IPS DF 4.7 (cell line): ENCODE measurements at regions not wholly inside any gene's neighbourhood (a gene's known extent, or its start where the extent isn't known, plus 50 kb on each side); places are given as distances from the start of the nearest gene placed in this dataset.

Experiments used
- DNase-seq: peaks from one replicate; pipeline ENCODE4 v3.0.0-alpha.2; 2013; ENCODE audit warnings: low spot score; ENCODE audit errors: extremely low read depth

DNA sequence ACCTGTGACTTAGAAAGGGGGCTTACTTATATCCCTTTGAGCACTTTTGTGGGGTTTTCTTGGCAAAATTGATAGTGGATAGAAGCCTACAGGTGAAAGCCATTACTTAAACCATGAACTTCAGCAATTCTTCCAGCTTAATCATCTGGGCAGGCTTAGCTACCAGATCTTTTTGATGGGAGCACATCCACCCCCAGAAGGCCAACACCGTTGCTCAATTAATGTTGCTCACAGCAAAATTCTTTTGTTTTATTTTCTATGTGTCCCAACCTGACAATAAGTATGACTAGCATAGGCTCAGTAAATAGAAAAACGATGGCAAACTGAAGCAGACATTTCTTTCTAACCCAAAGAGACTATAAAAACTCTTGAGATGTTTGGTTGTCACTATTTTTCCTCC, 269.4 kb upstream of the TCF4 start:
- DNase-seq: no peak

DNA sequence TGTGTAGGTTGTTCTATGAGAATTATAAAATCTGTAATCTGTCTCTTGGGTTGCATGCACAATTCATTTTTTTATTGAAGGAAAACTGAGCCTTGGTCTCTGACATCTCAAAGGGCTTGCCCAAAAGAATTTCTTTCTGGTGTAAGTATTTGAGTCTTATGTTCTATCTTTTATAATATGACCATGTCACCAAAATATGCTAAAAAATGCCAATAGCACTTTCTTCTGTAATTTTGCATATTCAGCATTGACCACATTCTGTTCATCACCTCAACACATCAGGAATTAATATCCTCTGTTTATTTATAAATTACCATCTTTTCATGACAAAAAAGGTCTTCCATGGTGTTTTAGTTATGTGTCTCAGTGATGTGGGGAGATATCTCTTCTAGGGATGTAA, 268.7 kb upstream of the TCF4 start:
- no peak for DNase-seq

DNA sequence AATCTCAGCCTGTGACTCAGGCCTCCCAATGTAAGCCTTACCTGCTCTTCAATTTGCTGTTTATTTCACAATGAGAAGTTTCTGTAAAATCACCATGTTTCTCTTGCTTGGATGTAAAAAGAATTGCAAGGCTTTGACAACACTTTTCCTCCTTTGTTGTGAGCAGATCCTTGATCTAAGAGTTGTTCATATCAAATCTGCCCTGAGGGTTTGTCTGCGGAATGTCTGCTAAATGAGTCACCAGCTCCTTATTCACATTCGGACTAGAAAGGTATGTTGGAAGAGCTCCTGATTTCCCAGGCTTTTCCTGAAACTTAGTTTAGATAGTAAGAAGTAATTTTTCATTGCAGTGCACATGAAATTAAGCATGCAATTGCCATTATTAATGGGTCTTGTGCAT, 268.2 kb upstream of the TCF4 start:
- DNase-seq: peak; percentile 30

DNA sequence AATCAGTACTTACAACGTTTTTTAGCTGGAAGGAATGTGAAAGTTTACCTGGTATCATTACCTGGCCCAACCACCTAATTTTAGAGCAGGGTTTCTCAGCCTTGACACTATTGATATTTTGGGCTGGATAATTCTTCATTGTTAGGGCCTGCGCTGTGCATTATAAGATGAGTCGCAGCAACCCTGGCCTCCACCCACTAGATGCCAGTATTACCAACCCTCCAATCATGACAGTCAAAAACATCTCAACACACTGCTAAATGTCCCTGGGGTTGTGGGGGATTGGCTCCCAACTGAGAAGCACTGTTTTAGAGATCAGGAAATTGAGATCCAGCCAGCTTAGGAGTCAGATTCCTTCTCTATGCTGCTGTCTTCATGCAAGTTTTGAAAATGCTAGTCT, 265.3 kb upstream of the TCF4 start:
- no peak for DNase-seq

GRCh38 chr18:55850904-55851303, 262.9 kb upstream of the TCF4 start:
- DNase-seq: no peak

- no peak for DNase-seq
Observed at GRCh38 chr18:55849391-55849790, 261.4 kb upstream of the TCF4 start.

- DNase-seq: no peak
Observed at GRCh38 chr18:55847960-55848359, 260.0 kb upstream of the TCF4 start.

- no peak for DNase-seq
Observed at GRCh38 chr18:55845221-55845620, 257.2 kb upstream of the TCF4 start.

GRCh38 chr18:55844382-55844781, 256.4 kb upstream of the TCF4 start:
- no peak for DNase-seq

DNA sequence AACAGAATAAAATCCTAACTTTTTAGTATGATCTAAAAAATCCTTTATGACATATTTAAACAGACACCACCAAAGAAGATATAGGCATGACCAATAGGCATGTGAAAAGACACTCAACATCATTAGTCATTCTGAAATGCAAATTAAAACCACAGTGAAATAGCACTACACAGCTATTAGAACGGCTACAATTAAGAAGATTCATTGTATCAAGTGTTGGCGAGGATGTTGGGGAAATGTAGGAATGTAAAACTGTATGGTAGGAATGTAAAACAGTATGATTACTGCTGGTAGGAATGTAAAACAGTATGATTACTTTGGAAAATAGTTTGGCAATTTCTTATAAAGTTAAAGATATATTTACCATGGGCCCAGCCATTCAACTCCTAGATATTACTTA, 253.3 kb upstream of the TCF4 start:
- no peak for DNase-seq

GRCh38 chr18:55840601-55841170, 252.7 kb upstream of the TCF4 start:
- DNase-seq: no peak

DNA sequence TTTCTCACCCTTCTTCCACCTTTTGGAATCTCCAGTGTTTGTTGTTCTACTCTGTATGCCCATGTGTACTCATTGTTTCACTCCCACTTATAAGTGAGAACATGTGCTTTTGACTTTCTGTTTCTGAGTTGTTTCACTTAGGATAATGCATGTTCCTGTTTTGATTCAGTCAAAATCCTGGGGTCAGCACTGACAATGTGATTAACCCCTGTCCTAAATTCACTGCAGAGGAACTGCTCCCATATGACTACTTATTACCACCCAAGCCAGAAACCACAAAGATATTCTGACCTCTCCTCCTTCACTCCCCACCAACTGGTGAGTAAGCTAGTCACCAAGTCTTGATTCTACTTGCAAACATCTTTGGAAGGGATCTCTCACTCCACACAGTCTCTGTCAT, 251.4 kb upstream of the TCF4 start:
- no peak for DNase-seq

GRCh38 chr18:55838841-55839240, 250.8 kb upstream of the TCF4 start:
- no peak for DNase-seq

GRCh38 chr18:55838319-55838718, 250.3 kb upstream of the TCF4 start:
- no peak for DNase-seq

DNA sequence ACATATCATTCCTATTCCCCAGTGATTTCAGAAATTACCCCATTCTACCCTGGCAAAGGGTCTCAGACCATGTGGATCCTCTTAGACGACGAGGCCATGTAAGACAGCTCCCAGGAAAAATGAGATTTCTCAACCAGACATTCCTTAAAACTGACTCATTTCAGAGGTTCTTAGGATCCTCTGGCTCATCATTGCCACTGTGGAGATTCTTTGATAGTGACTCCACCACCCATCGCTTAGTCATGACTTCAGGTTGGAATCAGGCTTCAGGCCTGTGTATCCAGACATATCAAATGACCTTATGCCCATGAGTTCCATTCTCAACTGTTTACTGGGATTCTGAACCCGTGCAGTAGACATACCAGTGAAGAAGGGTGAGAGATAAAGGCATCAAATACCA, 245.6 kb upstream of the TCF4 start:
- no peak for DNase-seq

- DNase-seq: no peak
Observed at GRCh38 chr18:55830544-55830943, 242.6 kb upstream of the TCF4 start.

DNA sequence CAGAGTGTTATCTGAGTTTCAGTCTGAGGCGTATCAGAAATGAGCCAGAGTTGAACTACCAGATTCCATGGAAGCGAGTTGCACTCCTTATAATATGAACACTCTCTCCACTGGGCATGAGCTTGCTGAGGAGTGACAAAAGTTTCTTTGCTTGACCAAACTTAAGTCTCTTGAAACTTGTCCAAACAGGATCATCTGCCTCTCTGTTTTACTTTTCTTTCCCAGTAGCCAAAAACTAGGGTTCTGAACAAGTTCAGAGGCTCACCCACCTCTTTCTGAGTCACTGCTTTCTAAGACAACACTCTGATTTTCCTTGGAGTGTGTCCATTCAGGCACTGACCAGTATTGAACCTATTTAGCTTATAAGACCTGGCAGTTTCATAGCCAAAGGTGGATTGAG, 233.2 kb upstream of the TCF4 start:
- DNase-seq: no peak

- no peak for DNase-seq
Observed at GRCh38 chr18:55819448-55819847, 231.5 kb upstream of the TCF4 start.

GRCh38 chr18:55818284-55818683, 230.3 kb upstream of the TCF4 start:
- no peak for DNase-seq

DNA sequence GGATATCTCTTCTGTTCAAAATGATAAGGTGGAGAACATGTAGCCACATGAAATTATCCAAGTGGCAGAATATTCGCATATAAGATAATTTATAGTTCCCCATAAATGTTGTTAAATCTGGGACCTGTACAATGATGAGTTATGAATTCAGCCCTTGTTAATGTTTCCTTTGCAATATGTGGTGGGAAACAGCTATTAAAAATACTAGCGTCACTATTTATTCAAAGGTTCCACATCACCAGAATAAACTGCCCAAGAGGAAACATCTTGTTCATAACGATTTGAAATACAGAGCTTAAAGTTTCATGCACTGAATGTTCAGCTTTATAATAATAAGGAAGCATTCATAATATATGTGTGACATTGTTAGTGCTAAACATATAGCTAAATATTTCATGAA, 223.9 kb upstream of the TCF4 start:
- DNase-seq: no peak

GRCh38 chr18:55805666-55806065, 217.7 kb upstream of the TCF4 start:
- DNase-seq: no peak

- DNase-seq: no peak
Observed at GRCh38 chr18:55795101-55795669, 207.2 kb upstream of the TCF4 start.

GRCh38 chr18:55794288-55795052, 206.5 kb upstream of the TCF4 start:
- DNase-seq: no peak
